GM19468 (cell line): ENCODE measurements at regions not wholly inside any gene's neighbourhood (a gene's known extent, or its start where the extent isn't known, plus 50 kb on each side); places are given as distances from the start of the nearest gene placed in this dataset.

Experiments used
- ATAC-seq: cut with Tn5 transposase; IDR thresholded peaks from one replicate; pipeline ENCODE4 v1.9.1; 2021; ENCODE audit warnings: mild to moderate bottlenecking, moderate library complexity, moderate number of reproducible peaks; ENCODE audit not compliant: unreplicated experiment; ENCODE audit errors: extremely low read depth

GRCh38 chr10:8876171-8876570, 821.7 kb downstream of the GATA3 start:
- ATAC-seq = no peak

GRCh38 chr10:8889538-8889937, 835.0 kb downstream of the GATA3 start:
- no peak for ATAC-seq

GRCh38 chr10:8893102-8893501, 838.6 kb downstream of the GATA3 start:
- ATAC-seq = no peak

GRCh38 chr10:8894148-8894547, 839.7 kb downstream of the GATA3 start:
- no peak for ATAC-seq

GRCh38 chr10:8897769-8898168, 843.3 kb downstream of the GATA3 start:
- ATAC-seq = no peak

- ATAC-seq = no peak
Observed at GRCh38 chr10:8898745-8899330, 844.4 kb downstream of the GATA3 start.

- ATAC-seq = no peak
Observed at GRCh38 chr10:8902926-8903325, 848.4 kb downstream of the GATA3 start.

GRCh38 chr10:8908013-8908412, 853.5 kb downstream of the GATA3 start:
- ATAC-seq = no peak

- no peak for ATAC-seq
Observed at GRCh38 chr10:8910314-8910713, 855.8 kb downstream of the GATA3 start.

GRCh38 chr10:8911032-8911431, 856.5 kb downstream of the GATA3 start:
- no peak for ATAC-seq

- ATAC-seq = no peak
Observed at GRCh38 chr10:8912108-8912507, 857.6 kb downstream of the GATA3 start.

GRCh38 chr10:8913720-8914119, 859.2 kb downstream of the GATA3 start:
- ATAC-seq = no peak

- no peak for ATAC-seq
Observed at GRCh38 chr10:8919280-8919679, 864.8 kb downstream of the GATA3 start.

GRCh38 chr10:8921568-8921967, 867.1 kb downstream of the GATA3 start:
- ATAC-seq = no peak

GRCh38 chr10:8923096-8923495, 868.6 kb downstream of the GATA3 start:
- no peak for ATAC-seq

- no peak for ATAC-seq
Observed at GRCh38 chr10:8927705-8928104, 873.2 kb downstream of the GATA3 start.

GRCh38 chr10:8946451-8946850, 892.0 kb downstream of the GATA3 start:
- no peak for ATAC-seq

- no peak for ATAC-seq
Observed at GRCh38 chr10:8950978-8951377, 896.5 kb downstream of the GATA3 start.

- no peak for ATAC-seq
Observed at GRCh38 chr10:8951440-8952089, 897.1 kb downstream of the GATA3 start.

GRCh38 chr10:8956400-8956799, 901.9 kb downstream of the GATA3 start:
- no peak for ATAC-seq

- no peak for ATAC-seq
Observed at GRCh38 chr10:8962249-8962648, 907.8 kb downstream of the GATA3 start.

- no peak for ATAC-seq
Observed at GRCh38 chr10:8967061-8967460, 912.6 kb downstream of the GATA3 start.
